Type B pancreatic cell (in vitro differentiated cells): ENCODE measurements at regions not wholly inside any gene's neighbourhood (a gene's known extent, or its start where the extent isn't known, plus 50 kb on each side); places are given as distances from the start of the nearest gene placed in this dataset.

Experiments
- DNase-seq: peaks from one replicate; pipeline ENCODE4 v3.0.0; 2021; ENCODE audit warnings: mixed read lengths; ENCODE audit not compliant: unreplicated experiment; ENCODE audit errors: extremely low spot score
- H3K27ac Mint-ChIP-seq: 2 replicates; pipeline ENCODE4 v1.8.0; 2021; ENCODE audit warnings: mild to moderate bottlenecking, mixed read lengths
- H3K27me3 Mint-ChIP-seq: 2 replicates; pipeline ENCODE4 v1.8.0; 2021; ENCODE audit warnings: mixed read lengths
- H3K36me3 Mint-ChIP-seq: 2 replicates; pipeline ENCODE4 v1.8.0; 2021; ENCODE audit warnings: mixed read lengths
- H3K4me1 Mint-ChIP-seq: one replicate; pipeline ENCODE4 v1.8.0; 2021; ENCODE audit warnings: mixed read lengths; ENCODE audit not compliant: unreplicated experiment
- H3K4me3 Mint-ChIP-seq: 2 replicates; pipeline ENCODE4 v1.8.0; 2021; ENCODE audit warnings: mild to moderate bottlenecking, mixed read lengths
- H3K9me3 Mint-ChIP-seq: 2 replicates; pipeline ENCODE4 v1.8.0; 2021; ENCODE audit warnings: mixed read lengths
- CTCF ChIP-seq: fragments of 200-600 bp; sonication (generic); conservative IDR thresholded peaks from 2 replicates; pipeline ENCODE4 v1.5.0; 2021; ENCODE audit warnings: antibody characterized with exemption, mild to moderate bottlenecking

- H3K9me3 Mint-ChIP-seq, result no peaks in the 10 kb centered on the region
- no peaks in the 10 kb centered on the region for H3K27me3 Mint-ChIP-seq
- no peaks in the 10 kb centered on the region for H3K36me3 Mint-ChIP-seq
- no peak for TF ChIP-seq CTCF
- no peak overlapping the region for H3K27ac Mint-ChIP-seq
- no peak overlapping the region for H3K4me3 Mint-ChIP-seq
- no peak for DNase-seq
- peaks cover 26% of the 10 kb centered on the region for H3K4me1 Mint-ChIP-seq
Measured at GRCh38 chr3:30986551-30986950, 92.1 kb upstream of the GADL1 start.

GRCh38 chr3:30988769-30989168, 94.3 kb upstream of the GADL1 start:
- H3K27me3 Mint-ChIP-seq, result no peaks in the 10 kb centered on the region
- no peak for DNase-seq
- no peaks in the 10 kb centered on the region for H3K36me3 Mint-ChIP-seq
- H3K4me3 Mint-ChIP-seq, result no peak overlapping the region
- TF ChIP-seq CTCF, result no peak
- H3K4me1 Mint-ChIP-seq, result peaks cover 26% of the 10 kb centered on the region
- H3K27ac Mint-ChIP-seq, result peak overlapping the region; percentile 0
- H3K9me3 Mint-ChIP-seq, result no peaks in the 10 kb centered on the region

- H3K27ac Mint-ChIP-seq, result peak overlapping the region; percentile 0
- H3K4me1 Mint-ChIP-seq, result peaks cover 21% of the 10 kb centered on the region
- no peaks in the 10 kb centered on the region for H3K27me3 Mint-ChIP-seq
- no peak overlapping the region for H3K4me3 Mint-ChIP-seq
- TF ChIP-seq CTCF, result no peak
- no peak for DNase-seq
- H3K36me3 Mint-ChIP-seq, result no peaks in the 10 kb centered on the region
- no peaks in the 10 kb centered on the region for H3K9me3 Mint-ChIP-seq
Measured at GRCh38 chr3:30989276-30990030, 95.0 kb upstream of the GADL1 start.

GRCh38 chr3:30996467-30996866, 102.0 kb upstream of the GADL1 start:
- no peaks in the 10 kb centered on the region for H3K27me3 Mint-ChIP-seq
- H3K9me3 Mint-ChIP-seq, result peaks cover 5% of the 10 kb centered on the region
- H3K4me3 Mint-ChIP-seq, result no peak overlapping the region
- H3K27ac Mint-ChIP-seq, result no peak overlapping the region
- no peaks in the 10 kb centered on the region for H3K36me3 Mint-ChIP-seq
- H3K4me1 Mint-ChIP-seq, result no peaks in the 10 kb centered on the region
- no peak for TF ChIP-seq CTCF
- no peak for DNase-seq

- no peak for TF ChIP-seq CTCF
- H3K27me3 Mint-ChIP-seq, result no peaks in the 10 kb centered on the region
- H3K9me3 Mint-ChIP-seq, result no peaks in the 10 kb centered on the region
- H3K36me3 Mint-ChIP-seq, result no peaks in the 10 kb centered on the region
- DNase-seq, result no peak
- no peak overlapping the region for H3K4me3 Mint-ChIP-seq
- peaks cover 8% of the 10 kb centered on the region for H3K4me1 Mint-ChIP-seq
- H3K27ac Mint-ChIP-seq, result no peak overlapping the region
Measured at GRCh38 chr3:31002730-31003129, 108.3 kb upstream of the GADL1 start.
